ENCODE measurements at regions not wholly inside any gene's neighbourhood (a gene's known extent, or its start where the extent isn't known, plus 50 kb on each side); places are given as distances from the start of the nearest gene placed in this dataset.

- TF ChIP-seq CTCF (IDR thresholded peaks at IDR 0.05): no peak
- no peak for TF ChIP-seq POLR2AphosphoS5 (IDR thresholded peaks at IDR 0.05)
Measured at GRCh38 chr7:47074702-47075153, 507.2 kb downstream of the TNS3 start.
